ENCODE measurements at regions not wholly inside any gene's neighbourhood (a gene's known extent, or its start where the extent isn't known, plus 50 kb on each side); places are given as distances from the start of the nearest gene placed in this dataset.

DNA sequence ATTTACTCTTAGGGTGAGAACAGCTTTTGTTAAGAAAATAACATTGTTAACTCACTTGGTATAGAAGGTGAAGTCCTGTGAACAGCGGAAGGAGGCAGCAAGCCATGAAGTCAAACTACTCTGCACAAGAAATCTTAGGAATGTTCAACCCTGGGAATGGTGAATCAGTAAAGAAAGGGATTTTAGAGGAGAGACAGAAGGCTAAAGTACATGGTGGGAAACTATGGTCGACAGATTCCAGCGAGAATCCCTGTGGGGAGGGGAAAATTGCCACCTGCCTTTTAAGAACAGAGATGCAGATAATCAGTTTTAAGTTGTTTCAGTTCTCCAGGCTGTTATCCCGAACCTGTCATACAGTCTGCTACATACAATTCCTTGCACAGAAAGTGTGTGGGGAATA, 63.2 kb upstream of the PTPRR start:
- Histone ChIP-seq H3K27ac (no peak overlapping the region), H3K79me2 (no peaks in the 10 kb centered on the region), H3K9me3 (ENCODE audit: low read depth) (no peaks in the 10 kb centered on the region), H3K4me2 (no peak overlapping the region), H3K4me1 (ENCODE audit: insufficient read depth) (peaks cover 5% of the 10 kb centered on the region), H3K9me2 (replicated peaks; ENCODE audit: insufficient read depth) (no peaks in the 10 kb centered on the region), H3K27me3 (no peaks in the 10 kb centered on the region), H3K36me3 (replicated peaks; ENCODE audit: insufficient read depth, low read depth) (no peaks in the 10 kb centered on the region), H3K4me3 (no peak overlapping the region), H4K20me1 (ENCODE audit: insufficient read depth, poor library complexity, severe bottlenecking) (no peaks in the 10 kb centered on the region), H2AFZ (no peak overlapping the region)
- TF ChIP-seq, protein P1, sequence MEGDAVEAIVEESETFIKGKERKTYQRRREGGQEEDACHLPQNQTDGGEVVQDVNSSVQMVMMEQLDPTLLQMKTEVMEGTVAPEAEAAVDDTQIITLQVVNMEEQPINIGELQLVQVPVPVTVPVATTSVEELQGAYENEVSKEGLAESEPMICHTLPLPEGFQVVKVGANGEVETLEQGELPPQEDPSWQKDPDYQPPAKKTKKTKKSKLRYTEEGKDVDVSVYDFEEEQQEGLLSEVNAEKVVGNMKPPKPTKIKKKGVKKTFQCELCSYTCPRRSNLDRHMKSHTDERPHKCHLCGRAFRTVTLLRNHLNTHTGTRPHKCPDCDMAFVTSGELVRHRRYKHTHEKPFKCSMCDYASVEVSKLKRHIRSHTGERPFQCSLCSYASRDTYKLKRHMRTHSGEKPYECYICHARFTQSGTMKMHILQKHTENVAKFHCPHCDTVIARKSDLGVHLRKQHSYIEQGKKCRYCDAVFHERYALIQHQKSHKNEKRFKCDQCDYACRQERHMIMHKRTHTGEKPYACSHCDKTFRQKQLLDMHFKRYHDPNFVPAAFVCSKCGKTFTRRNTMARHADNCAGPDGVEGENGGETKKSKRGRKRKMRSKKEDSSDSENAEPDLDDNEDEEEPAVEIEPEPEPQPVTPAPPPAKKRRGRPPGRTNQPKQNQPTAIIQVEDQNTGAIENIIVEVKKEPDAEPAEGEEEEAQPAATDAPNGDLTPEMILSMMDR (IDR thresholded peaks at IDR 0.05; ENCODE audit: poor library complexity) = no peak
- no peak for TF ChIP-seq EZH2phosphoT487 (IDR thresholded peaks at IDR 0.05; ENCODE audit: low read depth, severe bottlenecking, unreplicated experiment)
- no peak for TF ChIP-seq EZH2 (IDR thresholded peaks at IDR 0.05; ENCODE audit: borderline replicate concordance)
- 73% methylated on average over 4 of the region's 4 CpGs for WGBS (ENCODE audit: low lambda C conversion rate, missing lambda C conversion rate)
- no peak for DNase-seq (ENCODE audit: low spot score)

DNA sequence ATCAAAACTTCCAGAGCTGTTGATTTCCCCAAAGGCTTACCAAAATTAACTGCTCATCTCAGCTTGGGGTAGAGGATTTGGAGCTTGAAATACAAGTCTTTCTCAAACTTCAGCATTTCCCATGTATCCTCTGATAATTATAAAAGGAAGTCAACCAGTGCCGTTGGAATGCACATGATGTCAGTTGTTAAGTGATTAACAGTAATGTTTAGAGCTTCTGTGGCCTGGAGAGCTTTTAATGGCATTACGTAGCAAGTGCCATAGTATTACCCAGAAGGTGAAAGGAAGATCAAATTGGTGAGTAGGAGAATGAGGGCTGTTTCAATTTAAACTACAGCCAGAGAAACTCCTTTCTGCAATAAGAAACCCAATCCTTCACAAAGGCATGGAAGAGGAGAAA, 62.5 kb upstream of the PTPRR start:
- Histone ChIP-seq H4K20me1 (ENCODE audit: insufficient read depth, poor library complexity, severe bottlenecking) (no peaks in the 10 kb centered on the region), H3K9me3 (ENCODE audit: low read depth) (no peaks in the 10 kb centered on the region), H3K4me3 (no peak overlapping the region), H3K4me1 (ENCODE audit: insufficient read depth) (peaks cover 1% of the 10 kb centered on the region), H2AFZ (no peak overlapping the region), H3K27me3 (no peaks in the 10 kb centered on the region), H3K9me2 (replicated peaks; ENCODE audit: insufficient read depth) (no peaks in the 10 kb centered on the region), H3K79me2 (no peaks in the 10 kb centered on the region), H3K36me3 (replicated peaks; ENCODE audit: insufficient read depth, low read depth) (no peaks in the 10 kb centered on the region), H3K4me2 (no peak overlapping the region), H3K27ac (no peak overlapping the region)
- no peak for TF ChIP-seq EZH2 (IDR thresholded peaks at IDR 0.05; ENCODE audit: borderline replicate concordance)
- TF ChIP-seq EZH2phosphoT487 (IDR thresholded peaks at IDR 0.05; ENCODE audit: low read depth, severe bottlenecking, unreplicated experiment) = no peak
- TF ChIP-seq, protein P1 (IDR thresholded peaks at IDR 0.05; ENCODE audit: poor library complexity) = no peak
- 61% methylated on average over 2 of the region's 2 CpGs for WGBS (ENCODE audit: low lambda C conversion rate, missing lambda C conversion rate)
- DNase-seq (ENCODE audit: low spot score) = no peak

DNA sequence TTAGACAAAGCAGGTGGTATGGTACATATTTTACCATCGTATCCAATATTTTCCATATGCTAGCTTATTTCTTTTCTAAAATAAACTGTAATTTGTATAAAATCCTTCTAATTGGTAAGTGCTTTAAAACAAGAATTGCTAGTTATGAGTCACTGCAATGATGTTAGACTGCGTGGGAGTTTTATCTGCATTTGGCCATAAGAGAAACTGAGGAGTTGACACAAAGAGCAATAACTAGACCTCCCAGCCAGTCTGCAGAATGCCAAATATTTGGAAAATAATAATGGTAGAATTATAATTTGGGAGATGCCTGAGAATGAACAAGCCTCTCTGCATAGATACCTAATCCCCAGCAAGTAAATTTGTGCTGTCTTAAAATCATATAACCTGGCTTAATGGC, 61.7 kb upstream of the PTPRR start:
- H3K79me2 ChIP-seq = no peaks in the 10 kb centered on the region
- H3K4me1 ChIP-seq (ENCODE audit: insufficient read depth) = no peaks in the 10 kb centered on the region
- no peaks in the 10 kb centered on the region for H3K27me3 ChIP-seq
- H3K9me3 ChIP-seq (ENCODE audit: low read depth) = no peaks in the 10 kb centered on the region
- no peak overlapping the region for H2AFZ ChIP-seq
- no peaks in the 10 kb centered on the region for H3K9me2 ChIP-seq (replicated peaks; ENCODE audit: insufficient read depth)
- no peak overlapping the region for H3K27ac ChIP-seq
- no peaks in the 10 kb centered on the region for H4K20me1 ChIP-seq (ENCODE audit: insufficient read depth, poor library complexity, severe bottlenecking)
- no peak overlapping the region for H3K4me2 ChIP-seq
- H3K36me3 ChIP-seq (replicated peaks; ENCODE audit: insufficient read depth, low read depth) = no peaks in the 10 kb centered on the region
- WGBS (ENCODE audit: low lambda C conversion rate, missing lambda C conversion rate) = 57% methylated on average over 2 of the region's 2 CpGs
- TF ChIP-seq EZH2 (IDR thresholded peaks at IDR 0.05; ENCODE audit: borderline replicate concordance) (no peak), EZH2phosphoT487 (IDR thresholded peaks at IDR 0.05; ENCODE audit: low read depth, severe bottlenecking, unreplicated experiment) (no peak)
- TF ChIP-seq, protein P1 (IDR thresholded peaks at IDR 0.05; ENCODE audit: poor library complexity) = no peak
- no peak for DNase-seq (ENCODE audit: low spot score)
- H3K4me3 ChIP-seq = no peak overlapping the region
